GM19452 (cell line): ENCODE measurements at regions not wholly inside any gene's neighbourhood (a gene's known extent, or its start where the extent isn't known, plus 50 kb on each side); places are given as distances from the start of the nearest gene placed in this dataset.
"Not testable (repeated sequence)": the region's sequence is repeated elsewhere in the genome, so short reads cannot be mapped to it uniquely, and the experiment has no call there.

Source experiments
- ATAC-seq: cut with Tn5 transposase; IDR thresholded peaks from one replicate; pipeline ENCODE4 v1.9.1; 2021; ENCODE audit not compliant: unreplicated experiment

DNA sequence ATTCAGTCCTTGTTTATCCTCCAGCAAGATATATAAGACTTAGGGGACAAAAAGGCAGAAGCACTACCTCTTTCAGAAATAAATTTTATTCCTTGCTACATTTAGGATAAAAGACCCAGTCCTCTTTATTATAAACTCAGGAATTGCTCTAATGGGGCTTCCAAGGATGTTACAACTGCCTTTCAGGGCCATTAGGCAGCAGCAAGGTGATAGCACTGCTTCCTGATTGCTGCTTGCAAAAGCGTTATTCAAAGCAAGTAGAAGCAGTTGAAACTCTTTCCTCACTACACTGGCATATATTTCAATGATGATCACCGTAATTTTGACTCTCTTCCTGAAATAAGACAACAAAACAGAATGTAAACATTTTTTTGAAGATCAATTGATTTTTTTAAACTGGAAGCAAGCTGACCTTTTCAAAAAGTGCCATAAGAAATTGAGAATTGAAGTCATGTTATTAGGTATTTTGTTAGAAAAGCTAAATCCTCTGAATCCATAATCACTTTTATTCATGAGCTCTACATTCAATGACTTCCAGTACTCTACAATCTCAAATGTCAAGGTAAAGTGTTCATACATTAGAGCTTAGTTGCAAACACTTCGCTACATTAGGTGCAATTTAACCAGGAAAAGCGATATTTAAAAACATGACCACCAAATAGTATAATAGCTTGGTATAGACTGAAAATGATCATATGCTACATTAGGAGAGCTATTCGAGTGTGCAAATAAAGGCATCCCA is 233.4 kb upstream of the SYT10 start:
- no peak for ATAC-seq

GRCh38 chr12:33676866-33677265 is 237.2 kb upstream of the SYT10 start:
- no peak for ATAC-seq

DNA sequence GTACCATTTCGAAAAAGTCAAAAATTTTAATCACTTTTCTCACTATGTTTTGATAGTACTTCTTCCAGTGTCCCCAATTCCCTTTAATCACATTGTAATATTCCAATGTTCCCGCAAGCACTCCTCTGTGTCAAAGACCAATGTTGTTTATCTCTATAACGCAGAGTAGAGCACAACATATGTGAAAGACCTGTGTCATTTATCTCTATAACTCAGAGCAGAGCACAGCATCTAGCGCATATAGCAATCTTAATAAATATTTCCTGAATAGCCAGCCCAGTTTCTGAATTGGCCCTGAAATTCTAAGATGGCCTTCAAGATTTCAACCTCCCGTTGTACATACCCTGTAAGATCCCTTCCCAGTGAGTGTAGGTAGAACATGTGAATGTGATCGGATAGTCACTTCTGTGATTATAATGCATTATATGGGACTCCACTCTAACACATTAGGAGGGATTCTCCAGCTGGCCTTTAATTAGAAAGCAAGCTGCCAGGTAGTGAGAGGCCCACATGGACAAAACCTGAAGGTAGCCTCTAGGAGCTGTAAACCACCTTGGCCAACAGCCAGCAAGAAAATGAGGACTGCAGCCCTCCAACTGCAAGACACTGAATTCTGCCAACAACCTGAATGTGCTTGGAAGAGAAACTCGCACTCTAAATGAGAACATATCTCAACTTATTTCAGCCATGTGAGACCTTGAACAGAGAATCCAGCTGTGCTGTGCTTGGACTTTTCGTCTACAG is 238.8 kb upstream of the SYT10 start:
- no peak for ATAC-seq

DNA sequence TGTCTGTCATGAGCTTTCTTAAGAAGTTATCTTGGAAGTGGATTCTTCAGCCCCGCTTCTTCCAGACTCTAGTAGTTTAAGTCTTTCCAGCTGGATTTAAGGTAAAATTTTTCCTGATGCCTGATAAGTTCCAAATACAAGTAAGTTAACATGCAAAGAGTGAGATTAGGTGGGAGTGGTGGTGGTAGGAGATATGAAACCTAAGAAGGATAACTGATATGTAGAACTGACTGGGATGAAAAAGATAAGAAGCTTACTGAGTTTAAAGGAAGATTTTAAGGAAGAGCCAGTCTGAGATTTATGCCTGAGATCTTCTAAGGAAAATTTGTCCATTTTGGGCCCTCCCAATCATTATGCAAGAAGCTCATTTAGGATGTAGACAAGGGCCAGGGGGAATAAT is 250.9 kb upstream of the SYT10 start:
- no peak for ATAC-seq

- no peak for ATAC-seq
Observed at GRCh38 chr12:33703221-33703620, 263.6 kb upstream of the SYT10 start.

GRCh38 chr12:33706927-33707326 is 267.3 kb upstream of the SYT10 start:
- ATAC-seq, result no peak

DNA sequence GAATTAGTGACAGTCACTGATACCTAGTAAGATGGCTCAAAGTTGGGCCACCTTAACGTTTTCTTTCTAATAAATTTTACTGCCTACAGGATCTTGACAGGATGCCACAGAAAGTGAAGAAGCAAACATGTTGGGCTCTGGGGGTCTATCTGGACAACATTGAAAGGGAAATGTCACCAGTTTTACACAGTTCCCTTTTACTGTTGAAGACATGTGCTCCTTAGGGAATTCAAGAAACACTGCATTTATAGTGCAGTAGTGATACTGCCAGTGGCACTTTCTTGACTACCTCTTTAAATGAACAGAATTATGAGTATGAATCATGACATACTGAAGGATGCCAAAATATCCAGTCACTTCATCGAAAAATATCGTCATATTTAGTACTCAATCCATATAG is 269.3 kb upstream of the SYT10 start:
- ATAC-seq, result no peak

GRCh38 chr12:33710548-33710947 is 270.9 kb upstream of the SYT10 start:
- ATAC-seq, result no peak

- ATAC-seq, result no peak
Observed at GRCh38 chr12:33718631-33719030, 279.0 kb upstream of the SYT10 start.

DNA sequence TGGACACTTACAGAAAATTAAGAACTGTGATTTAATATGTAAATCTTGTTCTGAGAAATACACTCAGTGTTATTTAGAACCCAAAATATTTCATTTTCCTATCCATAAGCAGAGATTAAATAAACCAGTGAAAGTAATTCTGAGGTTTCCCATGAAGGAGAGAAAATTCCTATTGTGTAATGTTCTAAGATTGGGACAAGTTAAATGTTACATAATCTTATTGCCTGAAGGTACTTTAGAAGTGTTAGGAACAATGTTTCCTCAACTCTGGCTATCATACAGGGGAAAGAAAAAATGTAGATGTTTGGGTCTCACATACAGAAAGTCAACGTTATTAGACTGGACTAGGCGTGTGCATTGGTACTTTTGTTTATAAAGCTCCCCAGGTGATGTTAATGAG is 281.9 kb upstream of the SYT10 start:
- no peak for ATAC-seq

- ATAC-seq, result no peak
Observed at GRCh38 chr12:33724867-33725266, 285.2 kb upstream of the SYT10 start.

GRCh38 chr12:33734871-33735270 is 287.4 kb upstream of the ALG10 start:
- no peak for ATAC-seq

DNA sequence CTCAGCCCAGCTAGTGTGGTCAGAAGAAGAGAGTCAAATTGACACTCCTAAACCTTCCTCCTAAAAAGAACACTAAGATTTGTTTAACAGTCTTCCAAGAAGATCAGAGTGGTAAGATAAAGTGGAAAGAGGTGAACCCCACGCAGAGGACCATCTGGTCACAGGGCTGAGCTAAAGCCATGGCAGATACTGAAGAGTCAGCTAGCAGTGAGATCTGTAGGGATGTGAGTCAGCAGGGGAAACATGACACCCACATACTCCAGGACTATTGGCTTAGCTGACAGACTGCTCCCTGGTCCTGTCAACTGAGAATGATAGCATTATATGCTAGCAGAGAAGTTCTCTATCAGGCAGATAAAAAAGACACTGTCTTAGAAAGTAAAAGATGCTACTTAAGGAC is 269.4 kb upstream of the ALG10 start:
- no peak for ATAC-seq

GRCh38 chr12:33757701-33758100 is 264.6 kb upstream of the ALG10 start:
- no peak for ATAC-seq

- no peak for ATAC-seq
Observed at GRCh38 chr12:33759279-33759678, 263.0 kb upstream of the ALG10 start.

- ATAC-seq, result no peak
Observed at GRCh38 chr12:33763331-33763730, 259.0 kb upstream of the ALG10 start.

DNA sequence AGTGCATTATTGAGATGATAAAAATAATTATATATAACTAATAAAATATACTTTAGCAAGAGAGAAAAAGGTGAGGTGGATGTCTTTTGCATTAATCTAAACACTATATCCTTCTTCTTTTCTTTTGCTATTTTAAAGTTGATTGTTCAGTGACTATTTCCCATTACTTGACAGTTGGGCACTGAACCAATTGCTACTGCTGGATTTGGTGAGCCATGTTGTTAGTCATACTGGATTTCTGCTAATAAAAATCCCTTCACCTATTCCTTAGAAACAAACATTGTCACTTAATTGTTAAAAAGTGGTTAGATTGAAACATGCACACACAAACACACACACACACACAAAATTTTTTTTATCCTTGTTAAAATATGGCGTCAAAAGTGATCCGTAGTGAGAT is 251.6 kb upstream of the ALG10 start:
- ATAC-seq, result no peak

GRCh38 chr12:33771889-33772288 is 250.4 kb upstream of the ALG10 start:
- no peak for ATAC-seq

- not testable (repeated sequence) for ATAC-seq
Observed at GRCh38 chr12:33773091-33773490, 249.2 kb upstream of the ALG10 start.

- no peak for ATAC-seq
Observed at GRCh38 chr12:33786532-33786931, 235.8 kb upstream of the ALG10 start.

GRCh38 chr12:33794954-33795353 is 227.3 kb upstream of the ALG10 start:
- no peak for ATAC-seq

- no peak for ATAC-seq
Observed at GRCh38 chr12:33795536-33795935, 226.8 kb upstream of the ALG10 start.

GRCh38 chr12:33813536-33813935 is 208.8 kb upstream of the ALG10 start:
- no peak for ATAC-seq
